Effector memory CD8-positive, alpha-beta T cell (primary cell): ENCODE measurements at regions not wholly inside any gene's neighbourhood (a gene's known extent, or its start where the extent isn't known, plus 50 kb on each side); places are given as distances from the start of the nearest gene placed in this dataset.
"Not testable (repeated sequence)": the region's sequence is repeated elsewhere in the genome, so short reads cannot be mapped to it uniquely, and the experiment has no call there.

Source experiments
- ATAC-seq: fragments of 150-1000 bp; cut with Tn5 transposase; replicated peaks from 2 replicates; pipeline ENCODE4 v1.10.0; 2021; ENCODE audit warnings: mild to moderate bottlenecking, moderate library complexity
- DNase-seq, 3 experiments: peaks; one replicate each; pipeline ENCODE4 v3.0.0; 2021
- H3K27ac Mint-ChIP-seq, 2 donors: one replicate each; pipeline ENCODE4 v1.8.0; 2022; ENCODE audit warnings: mild to moderate bottlenecking in 2 of 2, mixed read lengths in 2 of 2, moderate library complexity in 2 of 2
- H3K27me3 Mint-ChIP-seq, 2 donors: one replicate each; pipeline ENCODE4 v1.8.0; 2022; ENCODE audit warnings: mixed read lengths in 2 of 2
- H3K36me3 Mint-ChIP-seq: one replicate; pipeline ENCODE4 v1.8.0; 2022; ENCODE audit warnings: mild to moderate bottlenecking, moderate library complexity, mixed read lengths; ENCODE audit not compliant: insufficient read depth
- H3K4me1 Mint-ChIP-seq, 2 donors: one replicate each; pipeline ENCODE4 v1.8.0; 2022; ENCODE audit warnings: low read depth in 2 of 2, mixed read lengths in 2 of 2
- H3K4me3 Mint-ChIP-seq, 2 donors: one replicate each; pipeline ENCODE4 v1.8.0; 2022; ENCODE audit warnings: mild to moderate bottlenecking in 2 of 2, mixed read lengths in 2 of 2, moderate library complexity in 2 of 2
- H3K9me3 Mint-ChIP-seq, 2 donors: one replicate each; pipeline ENCODE4 v1.8.0; 2022; ENCODE audit warnings: mixed read lengths in 2 of 2

- not testable (repeated sequence) for ATAC-seq, DNase-seq, H3K9me3 Mint-ChIP-seq, H3K27ac Mint-ChIP-seq, H3K27me3 Mint-ChIP-seq
- H3K4me3 Mint-ChIP-seq = peak overlapping the region in 1 of 2 donors; percentile 5
- peaks cover 14% of the 10 kb centered on the region for H3K36me3 Mint-ChIP-seq
- H3K4me1 Mint-ChIP-seq = peaks cover 17 to 29% of the 10 kb centered on the region in 2 donors
Observed at GRCh38 chr9:94387338-94388010, 59.0 kb upstream of the NUTM2F start.

- not testable (repeated sequence) for H3K27ac Mint-ChIP-seq, H3K27me3 Mint-ChIP-seq, ATAC-seq, H3K36me3 Mint-ChIP-seq, H3K9me3 Mint-ChIP-seq, H3K4me3 Mint-ChIP-seq, DNase-seq
- H3K4me1 Mint-ChIP-seq = peaks cover 17 to 29% of the 10 kb centered on the region in 2 donors
Observed at GRCh38 chr9:94388011-94388406, 59.6 kb upstream of the NUTM2F start.

GRCh38 chr9:94390425-94391098 is 62.1 kb upstream of the NUTM2F start:
- DNase-seq, ATAC-seq, H3K27me3 Mint-ChIP-seq, H3K36me3 Mint-ChIP-seq, H3K4me3 Mint-ChIP-seq, H3K9me3 Mint-ChIP-seq: not testable (repeated sequence)
- Mint-ChIP-seq H3K4me1 (peaks cover 9 to 24% of the 10 kb centered on the region in 2 donors), H3K27ac (peak overlapping the region; percentile 41 to 51)

GRCh38 chr9:94392971-94393624 is 64.7 kb upstream of the NUTM2F start:
- not testable (repeated sequence) for H3K27me3 Mint-ChIP-seq, H3K4me3 Mint-ChIP-seq, H3K36me3 Mint-ChIP-seq, ATAC-seq, H3K27ac Mint-ChIP-seq, DNase-seq, H3K9me3 Mint-ChIP-seq
- H3K4me1 Mint-ChIP-seq = peaks cover 10 to 19% of the 10 kb centered on the region in 2 donors

- not testable (repeated sequence) for H3K27ac Mint-ChIP-seq, DNase-seq, H3K9me3 Mint-ChIP-seq, H3K36me3 Mint-ChIP-seq, H3K4me3 Mint-ChIP-seq, H3K27me3 Mint-ChIP-seq, ATAC-seq
- H3K4me1 Mint-ChIP-seq = peaks cover 15 to 19% of the 10 kb centered on the region in 2 donors
Observed at GRCh38 chr9:94397766-94398379, 69.4 kb upstream of the NUTM2F start.

- H3K27me3 Mint-ChIP-seq, H3K4me3 Mint-ChIP-seq, H3K9me3 Mint-ChIP-seq, H3K36me3 Mint-ChIP-seq, DNase-seq, ATAC-seq, H3K27ac Mint-ChIP-seq: not testable (repeated sequence)
- H3K4me1 Mint-ChIP-seq = peaks cover 15 to 18% of the 10 kb centered on the region in 2 donors
Observed at GRCh38 chr9:94400461-94400860, 72.0 kb upstream of the NUTM2F start.

GRCh38 chr9:94402795-94403194 is 74.4 kb upstream of the NUTM2F start:
- not testable (repeated sequence) for DNase-seq

GRCh38 chr9:94403571-94403970 is 75.1 kb upstream of the NUTM2F start:
- not testable (repeated sequence) for ATAC-seq, H3K27me3 Mint-ChIP-seq, H3K27ac Mint-ChIP-seq, DNase-seq, H3K36me3 Mint-ChIP-seq, H3K4me1 Mint-ChIP-seq, H3K4me3 Mint-ChIP-seq, H3K9me3 Mint-ChIP-seq

More at GRCh38 chr9:94402795-94403194, 74.4 kb upstream of the NUTM2F start:
- H3K27me3 Mint-ChIP-seq, H3K4me3 Mint-ChIP-seq, H3K4me1 Mint-ChIP-seq, H3K27ac Mint-ChIP-seq, H3K36me3 Mint-ChIP-seq, ATAC-seq, H3K9me3 Mint-ChIP-seq: not testable (repeated sequence)

- not testable (repeated sequence) for H3K36me3 Mint-ChIP-seq, H3K4me3 Mint-ChIP-seq, DNase-seq, H3K9me3 Mint-ChIP-seq, H3K27me3 Mint-ChIP-seq, ATAC-seq
- Mint-ChIP-seq H3K27ac (peak overlapping the region in 1 of 2 donors; percentile 38), H3K4me1 (peaks cover 13% of the 10 kb centered on the region in 2 donors)
Observed at GRCh38 chr9:94413665-94414064, 85.2 kb upstream of the NUTM2F start.

- Mint-ChIP-seq H3K36me3 (peaks cover 17% of the 10 kb centered on the region), H3K4me1 (peaks cover 9 to 10% of the 10 kb centered on the region in 2 donors)
- H3K4me3 Mint-ChIP-seq, ATAC-seq, H3K9me3 Mint-ChIP-seq, DNase-seq, H3K27ac Mint-ChIP-seq, H3K27me3 Mint-ChIP-seq: not testable (repeated sequence)
Observed at GRCh38 chr9:94415111-94415510, 86.7 kb upstream of the NUTM2F start.

GRCh38 chr9:94420098-94420497 is 91.7 kb upstream of the NUTM2F start:
- not testable (repeated sequence) for H3K27ac Mint-ChIP-seq, DNase-seq, H3K27me3 Mint-ChIP-seq, ATAC-seq, H3K9me3 Mint-ChIP-seq, H3K4me1 Mint-ChIP-seq, H3K4me3 Mint-ChIP-seq
- peaks cover 17% of the 10 kb centered on the region for H3K36me3 Mint-ChIP-seq

- H3K36me3 Mint-ChIP-seq = peaks cover 17% of the 10 kb centered on the region
- ATAC-seq, H3K4me1 Mint-ChIP-seq, H3K27ac Mint-ChIP-seq, H3K9me3 Mint-ChIP-seq, DNase-seq, H3K4me3 Mint-ChIP-seq, H3K27me3 Mint-ChIP-seq: not testable (repeated sequence)
Observed at GRCh38 chr9:94421951-94422350, 93.5 kb upstream of the NUTM2F start.

- H3K36me3 Mint-ChIP-seq, ATAC-seq, H3K9me3 Mint-ChIP-seq, H3K27me3 Mint-ChIP-seq, H3K4me1 Mint-ChIP-seq, DNase-seq, H3K4me3 Mint-ChIP-seq, H3K27ac Mint-ChIP-seq: not testable (repeated sequence)
Observed at GRCh38 chr9:94425312-94425711, 96.9 kb upstream of the NUTM2F start.
